HG03442 (cell line): ENCODE measurements at regions not wholly inside any gene's neighbourhood (a gene's known extent, or its start where the extent isn't known, plus 50 kb on each side); places are given as distances from the start of the nearest gene placed in this dataset.

Experiments used
- ATAC-seq: cut with Tn5 transposase; IDR thresholded peaks from one replicate; pipeline ENCODE4 v1.9.1; 2021; ENCODE audit warnings: mild to moderate bottlenecking, moderate library complexity; ENCODE audit not compliant: unreplicated experiment

GRCh38 chr14:85295318-85295717 is 234.6 kb upstream of the FLRT2 start:
- ATAC-seq: no peak

GRCh38 chr14:85296456-85297210 is 233.3 kb upstream of the FLRT2 start:
- ATAC-seq: no peak

- ATAC-seq: no peak
These were observed 229.8 kb upstream of the FLRT2 start for GRCh38 chr14:85300107-85300506.

GRCh38 chr14:85301506-85301905 is 228.4 kb upstream of the FLRT2 start:
- no peak for ATAC-seq

- no peak for ATAC-seq
These were observed 223.9 kb upstream of the FLRT2 start for GRCh38 chr14:85306024-85306423.

- ATAC-seq: no peak
These were observed 221.2 kb upstream of the FLRT2 start for GRCh38 chr14:85308531-85309300.

GRCh38 chr14:85310491-85311272 is 219.3 kb upstream of the FLRT2 start:
- no peak for ATAC-seq

- ATAC-seq: no peak
These were observed 216.3 kb upstream of the FLRT2 start for GRCh38 chr14:85313560-85314207.

GRCh38 chr14:85315290-85315689 is 214.7 kb upstream of the FLRT2 start:
- no peak for ATAC-seq

- no peak for ATAC-seq
These were observed 214.1 kb upstream of the FLRT2 start for GRCh38 chr14:85315733-85316290.

- no peak for ATAC-seq
These were observed 213.1 kb upstream of the FLRT2 start for GRCh38 chr14:85316701-85317410.

- ATAC-seq: no peak
These were observed 212.4 kb upstream of the FLRT2 start for GRCh38 chr14:85317491-85318021.

GRCh38 chr14:85319101-85319500 is 210.8 kb upstream of the FLRT2 start:
- ATAC-seq: no peak

GRCh38 chr14:85319998-85320630 is 209.8 kb upstream of the FLRT2 start:
- no peak for ATAC-seq

GRCh38 chr14:85325134-85326017 is 204.6 kb upstream of the FLRT2 start:
- ATAC-seq: no peak

GRCh38 chr14:85332401-85332800 is 197.5 kb upstream of the FLRT2 start:
- no peak for ATAC-seq

- no peak for ATAC-seq
These were observed 196.6 kb upstream of the FLRT2 start for GRCh38 chr14:85333313-85333712.

GRCh38 chr14:85333841-85334240 is 196.1 kb upstream of the FLRT2 start:
- no peak for ATAC-seq
